ENCODE measurements at regions not wholly inside any gene's neighbourhood (a gene's known extent, or its start where the extent isn't known, plus 50 kb on each side); places are given as distances from the start of the nearest gene placed in this dataset.
"Not testable (repeated sequence)": the region's sequence is repeated elsewhere in the genome, so short reads cannot be mapped to it uniquely, and the experiment has no call there.

DNA sequence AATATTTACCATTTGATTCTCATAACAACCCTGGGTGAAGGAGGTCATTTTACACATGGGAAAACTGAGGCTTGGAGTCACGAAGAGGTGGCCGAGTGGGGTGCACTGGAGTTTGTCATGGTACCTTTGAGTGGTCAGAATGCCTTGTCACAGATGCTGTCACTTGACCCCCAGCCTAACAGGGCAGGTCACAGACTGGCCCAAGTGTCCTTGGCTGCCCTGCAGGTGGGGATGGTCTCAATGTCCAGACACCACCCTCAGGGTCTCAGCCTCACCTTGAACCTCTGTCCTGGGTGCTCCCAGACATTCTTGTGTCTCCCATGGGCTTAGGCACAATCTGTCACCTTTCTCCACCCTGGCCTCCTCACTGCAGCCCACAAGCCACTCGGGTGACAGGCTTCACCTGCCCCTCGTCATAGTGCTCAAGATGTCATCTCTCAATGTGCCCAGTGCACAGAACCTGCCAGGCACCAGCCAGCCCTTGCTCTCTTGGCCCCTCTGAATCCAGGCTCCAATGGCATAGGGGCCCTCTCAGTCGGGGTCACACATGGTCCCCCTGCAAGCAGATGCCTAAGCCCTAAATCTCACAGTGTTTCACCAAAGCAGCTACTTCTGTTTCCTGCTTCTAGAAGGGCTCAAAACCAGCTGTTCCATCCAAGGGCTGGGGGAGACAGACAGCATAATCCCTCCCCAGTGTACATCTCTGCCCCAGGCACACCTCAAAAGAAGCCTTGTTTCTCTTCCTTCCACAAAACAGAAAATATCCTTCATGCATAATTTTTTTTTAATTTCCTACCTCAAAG is 76.8 kb upstream of the NANOS1 start:
- DNase-seq: no peak

DNA sequence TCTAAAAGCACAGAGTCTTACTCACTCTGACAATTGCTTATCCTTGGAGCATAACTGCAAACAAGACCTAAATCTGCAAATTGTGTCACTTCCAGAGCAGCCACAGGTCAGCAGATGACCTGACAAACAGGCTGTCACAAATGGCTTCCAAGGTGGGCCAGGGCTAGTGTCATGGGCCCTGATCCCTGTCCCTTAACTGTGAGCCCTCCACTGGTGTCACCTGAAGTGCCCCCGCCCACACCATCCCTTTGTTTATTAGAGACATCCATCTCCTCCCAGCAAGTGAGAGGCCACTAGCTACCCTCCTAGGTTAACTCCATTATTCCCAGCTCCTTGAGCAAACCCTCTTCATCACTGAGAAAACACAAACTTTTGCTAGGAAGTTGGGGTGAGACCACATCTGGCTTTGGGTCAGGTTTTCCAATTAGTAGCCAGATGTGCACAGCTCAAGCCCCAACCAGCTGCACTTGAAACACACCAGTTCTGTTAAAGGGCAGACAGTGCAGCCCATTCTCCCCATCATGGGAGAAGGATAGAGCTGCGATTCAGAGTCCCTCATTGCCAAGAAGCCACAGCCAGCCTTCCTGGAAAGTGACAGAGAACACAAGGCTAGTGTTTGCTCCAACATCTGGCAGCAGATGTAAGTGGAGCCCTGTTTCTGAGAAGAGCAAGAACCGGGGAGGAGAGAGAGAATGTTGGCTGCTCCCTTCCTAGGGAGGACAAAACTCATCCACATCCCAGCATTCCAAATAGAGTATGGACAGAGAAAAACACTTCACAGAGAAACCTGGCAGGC is 75.7 kb upstream of the NANOS1 start:
- no peak for DNase-seq

DNA sequence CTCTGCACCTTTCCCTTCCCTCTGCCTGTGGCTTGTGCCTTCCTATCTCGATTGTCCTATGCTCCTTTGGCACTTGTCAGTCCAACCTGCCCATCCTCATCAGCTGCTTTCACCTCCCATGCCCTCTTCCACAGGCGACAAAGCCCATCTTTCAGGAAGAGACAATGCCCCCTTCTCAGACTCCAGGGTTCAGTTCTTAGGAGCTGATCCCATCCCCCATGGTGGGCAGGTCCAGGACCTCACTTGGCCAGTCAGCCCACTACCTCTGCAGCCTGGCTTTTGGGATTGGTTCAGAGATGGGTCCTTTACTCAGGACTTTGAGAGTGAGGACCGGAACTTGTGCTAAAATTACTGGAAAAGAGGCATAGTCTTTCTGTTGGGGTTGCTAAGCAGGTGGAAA is 74.0 kb upstream of the NANOS1 start:
- no peak for DNase-seq

- DNase-seq: no peak
Observed at GRCh38 chr10:118955951-118956801, 73.3 kb upstream of the NANOS1 start.

DNA sequence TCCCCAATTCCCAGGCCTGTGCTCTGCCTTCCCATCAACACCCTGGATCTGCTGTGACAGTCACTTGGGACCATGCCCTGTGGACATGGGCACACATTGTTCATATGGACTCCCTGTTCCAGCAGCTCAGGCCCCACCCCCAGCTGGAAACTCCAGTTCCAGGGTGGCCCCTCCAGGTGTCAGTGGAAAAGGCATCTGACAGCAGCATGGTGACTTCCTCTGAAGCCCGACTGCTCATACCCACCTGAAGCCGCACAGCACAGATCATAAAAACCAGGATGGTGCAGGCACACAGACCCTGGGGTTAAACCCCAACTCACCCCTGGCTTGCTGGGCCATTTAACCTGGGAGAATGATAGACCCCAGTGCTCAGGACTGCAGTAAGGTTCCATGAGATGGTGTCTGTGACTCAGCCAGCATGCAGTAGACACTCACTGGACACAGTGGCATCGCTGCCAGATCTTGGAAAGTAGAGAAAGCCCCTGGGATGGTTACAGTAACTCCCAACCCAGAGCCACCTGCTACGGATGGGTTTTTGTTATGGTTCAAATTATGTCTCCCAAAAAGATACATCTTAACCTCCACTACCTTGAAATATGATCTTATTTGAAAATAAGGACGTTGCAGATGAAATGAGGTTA is 72.6 kb upstream of the NANOS1 start:
- DNase-seq: no peak

DNA sequence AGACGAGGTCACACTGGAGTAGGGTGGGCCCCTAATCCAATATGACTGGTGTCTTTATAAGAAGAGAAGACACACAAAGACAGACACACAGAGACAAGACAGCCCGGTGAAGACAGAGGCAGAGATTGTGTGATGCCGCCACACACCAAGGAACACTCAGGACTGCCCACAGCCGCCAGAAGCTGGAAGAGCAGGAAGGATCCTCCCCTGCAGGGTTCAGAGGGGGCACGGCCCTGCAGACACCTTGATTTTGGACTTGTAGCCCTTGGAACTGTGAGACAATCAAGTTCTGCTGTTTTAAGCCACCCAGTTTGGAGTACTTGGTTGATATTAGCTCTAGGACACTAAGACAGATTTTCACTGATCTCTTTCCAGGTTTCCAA is 72.1 kb upstream of the NANOS1 start:
- no peak for DNase-seq

DNA sequence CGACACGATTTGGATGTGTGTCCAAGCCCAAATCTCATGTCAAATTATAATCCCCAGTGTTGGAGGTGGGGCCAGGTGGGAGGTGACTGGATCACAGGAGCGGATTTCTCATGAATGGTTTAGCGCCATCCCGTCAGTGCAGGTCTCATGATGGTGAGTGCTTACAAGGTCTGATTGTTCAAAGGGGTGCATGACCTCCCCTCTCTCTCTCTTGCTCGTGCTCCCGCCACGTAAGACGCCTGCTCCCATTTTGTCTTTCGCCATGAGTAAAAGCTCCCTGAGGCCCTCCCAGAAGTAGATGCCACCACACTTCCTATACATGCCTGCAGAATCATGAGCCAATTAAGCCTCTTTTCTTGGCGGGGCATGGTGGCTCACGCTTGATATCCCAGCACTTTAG is 71.5 kb upstream of the NANOS1 start:
- no peak for DNase-seq

GRCh38 chr10:118958559-118958958 is 71.0 kb upstream of the NANOS1 start:
- no peak for DNase-seq

DNA sequence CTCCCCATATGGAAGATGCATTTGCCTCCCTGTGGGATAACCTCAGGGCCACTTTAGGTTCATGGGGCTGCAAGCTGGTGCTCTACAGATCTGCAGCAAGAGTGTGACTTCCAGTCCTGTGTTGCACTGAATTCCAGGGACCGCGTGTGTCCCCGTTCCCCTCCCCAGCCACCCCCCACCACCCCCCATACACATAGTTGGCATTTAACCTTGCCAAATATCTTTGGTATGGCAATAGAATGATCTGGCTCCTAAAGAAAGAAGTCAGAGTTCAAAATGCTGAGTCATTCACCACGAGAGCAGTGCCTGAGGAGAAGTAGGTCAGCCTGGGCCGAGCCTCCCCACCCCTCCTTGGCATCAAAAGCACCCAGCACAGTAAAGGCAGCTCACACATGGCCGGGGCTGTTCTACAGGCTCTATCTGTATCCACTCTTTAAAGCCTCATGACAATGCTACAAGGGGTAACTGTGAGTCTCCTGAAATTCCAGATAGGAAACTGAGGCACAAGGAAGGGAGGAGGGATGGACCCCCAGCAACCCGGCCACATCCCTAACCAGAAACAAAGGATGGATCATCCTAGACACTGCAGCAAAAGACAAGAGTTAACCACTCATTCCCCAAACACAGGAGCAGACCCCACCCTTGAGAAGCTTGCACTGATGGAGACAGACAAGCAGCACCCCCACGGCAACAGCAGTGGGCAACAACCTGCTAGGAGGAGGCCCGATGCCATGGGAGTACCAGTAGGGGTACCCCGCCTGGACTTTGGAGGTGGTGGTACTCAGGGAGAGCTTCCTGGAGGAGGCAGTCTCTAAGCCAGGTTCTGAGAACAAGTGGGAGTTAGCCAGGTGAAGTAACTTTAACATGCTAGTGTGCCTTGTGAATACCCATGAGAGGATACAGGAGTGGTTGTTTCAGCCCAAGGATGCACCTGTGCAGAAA is 70.3 kb upstream of the NANOS1 start:
- no peak for DNase-seq

- DNase-seq: no peak
Observed at GRCh38 chr10:118960157-118961090, 69.1 kb upstream of the NANOS1 start.

DNA sequence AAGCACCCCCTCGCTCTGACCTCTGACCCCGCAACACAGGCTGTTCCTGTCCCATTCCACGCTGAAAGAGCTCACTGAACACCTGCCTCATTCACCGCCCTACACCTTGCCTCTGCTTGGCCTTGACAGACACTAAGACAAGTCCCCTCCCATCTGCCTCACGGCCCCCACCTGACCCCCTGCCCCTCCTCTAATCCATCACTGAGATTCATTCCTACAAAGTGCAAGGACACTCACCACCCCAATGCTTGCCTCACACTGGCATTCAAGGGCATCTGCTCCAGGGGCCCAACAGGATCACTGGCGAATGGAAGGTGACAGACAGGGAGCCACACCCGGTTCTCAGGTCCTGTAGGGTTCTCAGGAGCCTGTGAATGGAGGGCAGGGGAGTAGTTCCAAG is 68.1 kb upstream of the NANOS1 start:
- DNase-seq: no peak

- not testable (repeated sequence) for DNase-seq
Observed at GRCh38 chr10:118962331-118962868, 67.1 kb upstream of the NANOS1 start.

GRCh38 chr10:118963341-118963740 is 66.2 kb upstream of the NANOS1 start:
- DNase-seq: no peak

DNA sequence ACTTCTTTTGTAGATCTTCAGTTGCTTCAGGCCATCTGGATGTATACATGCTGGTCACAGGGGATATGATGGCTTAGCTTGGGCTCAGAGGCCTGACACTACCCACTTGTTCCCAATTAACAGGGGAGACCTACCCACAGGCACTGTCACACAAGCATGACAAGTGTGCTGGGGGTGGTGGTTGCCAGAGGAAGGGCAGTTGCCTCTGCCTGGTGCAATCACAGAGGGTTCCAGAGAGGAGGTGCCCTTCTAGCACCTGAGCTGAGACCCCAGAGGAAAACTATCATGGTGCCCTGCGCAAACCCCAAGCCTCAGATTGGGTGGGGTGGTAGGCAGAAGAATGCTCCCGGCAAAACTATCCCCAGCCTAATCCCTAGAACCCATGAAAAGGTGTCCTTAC is 65.6 kb upstream of the NANOS1 start:
- DNase-seq: no peak

DNA sequence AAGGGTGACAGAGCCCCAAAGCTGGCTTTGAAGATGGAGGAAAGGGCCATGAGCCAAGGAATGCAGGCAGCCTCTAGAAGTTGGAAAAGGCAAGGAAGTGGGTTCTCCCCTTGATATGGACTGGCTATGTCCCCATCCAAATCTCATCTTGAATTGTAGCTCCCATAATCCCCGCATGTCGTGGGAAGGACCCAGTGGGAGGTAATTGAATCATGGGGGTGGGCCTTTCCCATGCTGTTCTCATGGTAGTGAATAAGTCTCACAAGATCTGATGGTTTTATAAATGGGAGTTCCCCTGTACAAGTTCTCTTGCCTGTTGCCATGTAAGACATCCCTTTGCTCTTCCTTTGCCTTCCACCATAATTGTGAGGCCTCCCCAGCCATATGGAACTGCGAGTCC is 65.0 kb upstream of the NANOS1 start:
- not testable (repeated sequence) for DNase-seq

GRCh38 chr10:118965096-118965495 is 64.4 kb upstream of the NANOS1 start:
- no peak for DNase-seq

DNA sequence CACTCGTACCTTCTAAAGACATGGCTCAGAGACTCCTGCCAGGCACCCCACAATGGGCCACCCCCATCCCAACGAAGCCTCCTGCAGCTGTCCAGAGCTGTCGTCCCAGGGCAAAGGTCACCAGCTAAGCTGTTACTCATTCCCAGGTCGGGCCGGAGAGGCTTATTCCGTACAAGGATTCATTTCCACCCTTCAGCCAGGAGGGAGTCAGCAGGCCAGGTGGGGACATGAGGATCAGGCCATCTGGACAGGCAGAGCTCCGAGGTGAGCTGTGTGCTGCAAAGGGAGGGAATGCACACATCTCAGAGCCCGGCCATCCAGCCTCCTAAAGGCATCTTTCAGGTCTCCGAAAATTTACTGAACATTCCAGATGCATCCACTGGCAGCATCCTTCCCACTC is 63.9 kb upstream of the NANOS1 start:
- DNase-seq: no peak

DNA sequence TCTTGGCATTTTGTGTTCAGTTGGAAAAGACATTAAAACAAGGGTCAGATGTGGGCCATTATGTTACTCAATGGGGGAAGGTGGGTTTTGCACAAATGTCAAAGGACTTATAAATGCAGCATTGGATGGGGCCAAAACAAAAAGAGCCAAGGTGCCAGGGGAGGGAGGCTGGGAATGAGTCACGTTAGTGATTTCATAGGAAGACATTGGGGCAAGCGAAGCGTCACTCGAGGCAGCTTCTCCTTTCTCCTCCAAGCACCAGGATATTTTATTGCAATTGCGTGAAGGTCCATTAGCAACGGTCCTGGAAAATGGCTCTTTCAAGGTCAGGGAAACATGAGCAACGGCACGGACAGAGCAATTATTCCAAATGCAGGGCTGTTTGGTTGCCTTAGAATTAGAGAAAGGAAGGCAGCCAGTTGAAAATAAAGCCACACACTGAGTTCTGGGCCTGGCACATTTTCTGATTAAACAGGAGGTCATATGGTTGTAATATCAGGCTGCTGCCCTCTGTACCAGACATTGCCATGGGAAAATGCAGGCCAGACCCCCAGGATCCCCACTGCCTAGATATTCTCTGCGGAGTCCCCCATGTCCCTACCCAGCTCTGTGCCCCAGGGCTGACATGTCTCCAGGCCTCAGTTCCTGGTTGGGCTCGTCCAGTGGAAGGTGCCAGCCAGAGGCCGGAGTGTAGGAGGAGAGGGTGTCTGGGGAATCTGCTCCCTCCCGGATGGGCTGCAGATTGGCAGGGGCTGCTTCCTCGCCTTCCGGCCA is 63.3 kb upstream of the NANOS1 start:
- no peak for DNase-seq

- no peak for DNase-seq
Observed at GRCh38 chr10:118966850-118967125, 62.7 kb upstream of the NANOS1 start.

- DNase-seq: no peak
Observed at GRCh38 chr10:118967160-118967559, 62.4 kb upstream of the NANOS1 start.

Data from CD4-positive, alpha-beta T cell treated with Interleukin-4 for 1 hour (primary cell).